Mesenchymal stem cell (in vitro differentiated cells and primary cell): ENCODE measurements at regions not wholly inside any gene's neighbourhood (a gene's known extent, or its start where the extent isn't known, plus 50 kb on each side); places are given as distances from the start of the nearest gene placed in this dataset.
"Not testable (repeated sequence)": the region's sequence is repeated elsewhere in the genome, so short reads cannot be mapped to it uniquely, and the experiment has no call there.

Experiments
- DNase-seq: peaks from one replicate; pipeline ENCODE4 v3.0.0-alpha.2; 2013
- H2AFZ ChIP-seq: one replicate; pipeline ENCODE4 v1.6.1; 2013; ENCODE audit warnings: low read depth, mild to moderate bottlenecking, control low read depth, inconsistent platforms, low read length, moderate library complexity
- H2AK5ac ChIP-seq: 2 replicates; pipeline ENCODE4 v1.6.1; 2013; ENCODE audit warnings: low read length, moderate library complexity, mild to moderate bottlenecking, inconsistent platforms; ENCODE audit not compliant: severe bottlenecking
- H2BK120ac ChIP-seq: one replicate; pipeline ENCODE4 v1.6.1; 2013; ENCODE audit warnings: low read depth, mild to moderate bottlenecking, inconsistent platforms, low read length, moderate library complexity
- H2BK12ac ChIP-seq, 2 experiments: one replicate each; pipeline ENCODE4 v1.6.1; 2013; ENCODE audit warnings: inconsistent platforms in 2 of 2, low read length in 2 of 2, mild to moderate bottlenecking in 2 of 2, moderate library complexity in 2 of 2, control low read depth in 1 of 2
- H2BK15ac ChIP-seq: one replicate; pipeline ENCODE4 v1.6.1; 2013; ENCODE audit warnings: mild to moderate bottlenecking, low read depth, inconsistent platforms; ENCODE audit not compliant: poor library complexity, severe bottlenecking
- H2BK5ac ChIP-seq: 2 replicates; pipeline ENCODE4 v1.6.1; 2013; ENCODE audit warnings: low read depth, mild to moderate bottlenecking, low read length, control low read depth, inconsistent platforms; ENCODE audit not compliant: poor library complexity, severe bottlenecking
- H3K14ac ChIP-seq, 2 experiments: one replicate each; pipeline ENCODE4 v1.6.1; 2013; ENCODE audit warnings: inconsistent platforms in 2 of 2, low read length in 2 of 2, control low read depth in 1 of 2, mild to moderate bottlenecking in 1 of 2, moderate library complexity in 1 of 2
- H3K18ac ChIP-seq, 2 experiments: one replicate each; pipeline ENCODE4 v1.6.1; 2013; ENCODE audit warnings: inconsistent platforms in 2 of 2, low read length in 2 of 2, control low read depth in 1 of 2, low read depth in 1 of 2, mild to moderate bottlenecking in 1 of 2
- H3K23ac ChIP-seq, 2 experiments: one replicate each; pipeline ENCODE4 v1.6.1; 2013; ENCODE audit warnings: inconsistent platforms in 2 of 2, low read length in 2 of 2, mild to moderate bottlenecking in 2 of 2, moderate library complexity in 2 of 2, control low read depth in 1 of 2
- H3K27ac ChIP-seq: 2 replicates; pipeline ENCODE4 v1.5.1; 2013; ENCODE audit warnings: mild to moderate bottlenecking, moderate library complexity, low read length, control low read depth, inconsistent platforms; ENCODE audit not compliant: poor library complexity, severe bottlenecking
- H3K27me3 ChIP-seq, 2 experiments: 2 replicates each; pipeline versions ENCODE4 v1.6.1 to v1.7.0; 2013; ENCODE audit warnings: low read length in 2 of 2, mild to moderate bottlenecking in 2 of 2, moderate library complexity in 2 of 2, control low read depth in 1 of 2, inconsistent platforms in 1 of 2; ENCODE audit not compliant: control insufficient read depth in 1 of 2, insufficient read depth in 1 of 2
- H3K36me3 ChIP-seq, 2 experiments: 2 replicates each; pipeline versions ENCODE4 v1.6.1 to v1.7.0; 2013; ENCODE audit warnings: low read length in 2 of 2, control low read depth in 1 of 2, inconsistent platforms in 1 of 2, low read depth in 1 of 2, mild to moderate bottlenecking in 1 of 2; ENCODE audit not compliant: insufficient read depth in 2 of 2, control insufficient read depth in 1 of 2
- H3K4ac ChIP-seq, 2 experiments: one replicate each; pipeline ENCODE4 v1.6.1; 2013; ENCODE audit warnings: inconsistent platforms in 2 of 2, low read length in 2 of 2, mild to moderate bottlenecking in 2 of 2, moderate library complexity in 2 of 2, control low read depth in 1 of 2, low read depth in 1 of 2
- H3K4me1 ChIP-seq: 2 replicates; pipeline ENCODE4 v1.6.1; 2013; ENCODE audit warnings: low read depth, low read length, control low read depth; ENCODE audit not compliant: control insufficient read depth, insufficient read depth
- H3K4me2 ChIP-seq: 2 replicates; pipeline ENCODE4 v1.6.1; 2013; ENCODE audit warnings: low read length, mild to moderate bottlenecking, inconsistent platforms; ENCODE audit not compliant: poor library complexity, severe bottlenecking
- H3K4me3 ChIP-seq, 2 experiments: 2 replicates each; pipeline versions ENCODE4 v1.5.1 to v1.7.0; 2013; ENCODE audit warnings: low read length in 2 of 2, mild to moderate bottlenecking in 2 of 2, control low read depth in 1 of 2, low read depth in 1 of 2; ENCODE audit not compliant: insufficient read depth in 1 of 2
- H3K79me1 ChIP-seq: replicated peaks from 2 replicates; pipeline ENCODE4 v1.6.1; 2013; ENCODE audit warnings: mild to moderate bottlenecking, control low read depth, low read length, inconsistent platforms; ENCODE audit not compliant: poor library complexity, severe bottlenecking
- H3K9ac ChIP-seq: 2 replicates; pipeline ENCODE4 v1.7.0; 2013; ENCODE audit warnings: mild to moderate bottlenecking, low read length, moderate library complexity
- H3K9me3 ChIP-seq: 2 replicates; pipeline ENCODE4 v1.7.0; 2013; ENCODE audit warnings: mild to moderate bottlenecking, low read length; ENCODE audit not compliant: control insufficient read depth
- H4K8ac ChIP-seq: one replicate; pipeline ENCODE4 v1.6.1; 2013; ENCODE audit warnings: inconsistent platforms, mild to moderate bottlenecking, low read length, moderate library complexity
- H4K91ac ChIP-seq: one replicate; pipeline ENCODE4 v1.6.1; 2013; ENCODE audit warnings: mild to moderate bottlenecking, low read length, inconsistent platforms
- WGBS: methylation state at CpG from one replicate; pipeline ENCODE4 v1.1.7; 2013; ENCODE audit warnings: mixed read lengths; 5-methylcytosine and 5-hydroxymethylcytosine counted together

GRCh38 chr4:141368241-141368640, 147.5 kb downstream of the ZNF330 start:
- not testable (repeated sequence) for DNase-seq, H3K36me3 ChIP-seq, H2BK15ac ChIP-seq, H3K9ac ChIP-seq, H2BK120ac ChIP-seq, H3K9me3 ChIP-seq, H3K23ac ChIP-seq, H2AK5ac ChIP-seq, H2AFZ ChIP-seq, H3K4me2 ChIP-seq, H3K4me3 ChIP-seq, H3K27me3 ChIP-seq, H2BK12ac ChIP-seq, H2BK5ac ChIP-seq, H3K4ac ChIP-seq, H3K14ac ChIP-seq, H3K18ac ChIP-seq, H4K91ac ChIP-seq, H3K79me1 ChIP-seq, H3K4me1 ChIP-seq, H3K27ac ChIP-seq, H4K8ac ChIP-seq
- WGBS: 90% methylated on average over 3 of the region's 3 CpGs

GRCh38 chr4:141371206-141371605, 150.5 kb downstream of the ZNF330 start:
- H3K79me1 ChIP-seq: no peaks in the 10 kb centered on the region
- H3K36me3 ChIP-seq: no peaks in the 10 kb centered on the region
- DNase-seq: no peak
- no peak overlapping the region for H2BK5ac ChIP-seq
- WGBS: 67% methylated on average over 3 of the region's 3 CpGs
- no peak overlapping the region for H3K18ac ChIP-seq
- H4K91ac ChIP-seq: no peak overlapping the region
- H3K9ac ChIP-seq: no peak overlapping the region
- H3K27me3 ChIP-seq: no peaks in the 10 kb centered on the region
- H3K23ac ChIP-seq: no peak overlapping the region
- no peak overlapping the region for H4K8ac ChIP-seq
- no peak overlapping the region for H3K4me3 ChIP-seq
- no peak overlapping the region for H3K4me2 ChIP-seq
- H3K9me3 ChIP-seq: no peaks in the 10 kb centered on the region
- no peak overlapping the region for H3K14ac ChIP-seq
- no peak overlapping the region for H2BK120ac ChIP-seq
- H3K4me1 ChIP-seq: peaks cover 1% of the 10 kb centered on the region
- no peak overlapping the region for H2AK5ac ChIP-seq
- no peak overlapping the region for H2BK12ac ChIP-seq
- no peak overlapping the region for H3K27ac ChIP-seq
- H2BK15ac ChIP-seq: no peak overlapping the region
- H2AFZ ChIP-seq: no peak overlapping the region
- H3K4ac ChIP-seq: no peak overlapping the region

GRCh38 chr4:141375855-141376254, 155.2 kb downstream of the ZNF330 start:
- H2AK5ac ChIP-seq: no peak overlapping the region
- no peak overlapping the region for H4K8ac ChIP-seq
- no peak overlapping the region for H3K14ac ChIP-seq
- no peak overlapping the region for H3K4me2 ChIP-seq
- H2BK12ac ChIP-seq: no peak overlapping the region
- WGBS: 90% methylated on average over 1 of the region's 2 CpGs
- H2BK120ac ChIP-seq: no peak overlapping the region
- no peaks in the 10 kb centered on the region for H3K27me3 ChIP-seq
- no peak overlapping the region for H3K23ac ChIP-seq
- peaks cover 6% of the 10 kb centered on the region for H3K4me1 ChIP-seq
- peak; percentile 67 for DNase-seq
- no peak overlapping the region for H2BK15ac ChIP-seq
- no peak overlapping the region for H3K4me3 ChIP-seq
- H3K79me1 ChIP-seq: no peaks in the 10 kb centered on the region
- H3K18ac ChIP-seq: no peak overlapping the region
- H4K91ac ChIP-seq: no peak overlapping the region
- H2AFZ ChIP-seq: no peak overlapping the region
- no peak overlapping the region for H3K9ac ChIP-seq
- no peak overlapping the region for H2BK5ac ChIP-seq
- no peak overlapping the region for H3K4ac ChIP-seq
- peak overlapping the region; percentile 17 for H3K27ac ChIP-seq
- no peaks in the 10 kb centered on the region for H3K9me3 ChIP-seq
- no peaks in the 10 kb centered on the region for H3K36me3 ChIP-seq

- no peaks in the 10 kb centered on the region for H3K36me3 ChIP-seq
- WGBS: 96% methylated on average over 2 of the region's 2 CpGs
These were observed 156.1 kb downstream of the ZNF330 start for GRCh38 chr4:141376769-141377168.

More at GRCh38 chr4:141376769-141377168, 156.1 kb downstream of the ZNF330 start:
- Histone ChIP-seq H2AFZ (no peak overlapping the region), H2BK5ac (no peak overlapping the region), H3K9ac (no peak overlapping the region), H3K27me3 (no peaks in the 10 kb centered on the region), H2BK120ac (no peak overlapping the region), H3K4me2 (no peak overlapping the region), H3K4me1 (peaks cover 6% of the 10 kb centered on the region), H3K4ac (no peak overlapping the region), H3K79me1 (no peaks in the 10 kb centered on the region), H2BK12ac (peak overlapping the region in 1 of 2 experiments; percentile 11), H3K14ac (no peak overlapping the region), H3K18ac (no peak overlapping the region), H3K4me3 (no peak overlapping the region), H4K8ac (no peak overlapping the region), H2BK15ac (peak overlapping the region; percentile 33), H3K27ac (no peak overlapping the region), H4K91ac (peak overlapping the region; percentile 52), H3K23ac (no peak overlapping the region), H3K9me3 (no peaks in the 10 kb centered on the region), H2AK5ac (peak overlapping the region; percentile 82)
- no peak for DNase-seq
